HT-29 (cell line): ENCODE measurements at regions not wholly inside any gene's neighbourhood (a gene's known extent, or its start where the extent isn't known, plus 50 kb on each side); places are given as distances from the start of the nearest gene placed in this dataset.
A peak's percentile ranks its signal among the peaks of the same experiment; 100 is the strongest.

Experiments used
- DNase-seq: peaks from one replicate; pipeline ENCODE4 v3.0.0-alpha.2; 2015; ENCODE audit warnings: low spot score

- DNase-seq, result no peak
Observed at GRCh38 chr3:102599819-102600576, 165.2 kb downstream of the ZPLD1 start.

- no peak for DNase-seq
Observed at GRCh38 chr3:102605153-102605552, 170.3 kb downstream of the ZPLD1 start.

- DNase-seq, result no peak
Observed at GRCh38 chr3:102608875-102609274, 174.1 kb downstream of the ZPLD1 start.

- DNase-seq, result no peak
Observed at GRCh38 chr3:102614021-102614569, 179.3 kb downstream of the ZPLD1 start.

- no peak for DNase-seq
Observed at GRCh38 chr3:102614585-102614984, 179.8 kb downstream of the ZPLD1 start.

GRCh38 chr3:102617381-102617780 is 182.6 kb downstream of the ZPLD1 start:
- no peak for DNase-seq

GRCh38 chr3:102619361-102619760 is 184.5 kb downstream of the ZPLD1 start:
- DNase-seq, result no peak

- DNase-seq, result no peak
Observed at GRCh38 chr3:102629943-102630342, 195.1 kb downstream of the ZPLD1 start.

- DNase-seq, result no peak
Observed at GRCh38 chr3:102630531-102630930, 195.7 kb downstream of the ZPLD1 start.

GRCh38 chr3:102643546-102643945 is 208.7 kb downstream of the ZPLD1 start:
- no peak for DNase-seq

GRCh38 chr3:102646557-102646956 is 211.7 kb downstream of the ZPLD1 start:
- DNase-seq, result no peak

GRCh38 chr3:102660653-102661052 is 225.8 kb downstream of the ZPLD1 start:
- DNase-seq, result no peak

GRCh38 chr3:102661707-102662497 is 227.1 kb downstream of the ZPLD1 start:
- DNase-seq, result no peak

GRCh38 chr3:102662498-102662772 is 227.6 kb downstream of the ZPLD1 start:
- DNase-seq, result no peak

- DNase-seq, result no peak
Observed at GRCh38 chr3:102664126-102664525, 229.3 kb downstream of the ZPLD1 start.

GRCh38 chr3:102665183-102665582 is 230.4 kb downstream of the ZPLD1 start:
- DNase-seq, result no peak

- DNase-seq, result no peak
Observed at GRCh38 chr3:102668247-102668646, 233.4 kb downstream of the ZPLD1 start.

GRCh38 chr3:102670986-102671385 is 236.2 kb downstream of the ZPLD1 start:
- no peak for DNase-seq

GRCh38 chr3:102672305-102672704 is 237.5 kb downstream of the ZPLD1 start:
- no peak for DNase-seq

- peak; percentile 81 for DNase-seq
Observed at GRCh38 chr3:102673271-102674115, 238.7 kb downstream of the ZPLD1 start.

- no peak for DNase-seq
Observed at GRCh38 chr3:102674284-102674683, 239.5 kb downstream of the ZPLD1 start.

GRCh38 chr3:102676424-102676823 is 241.6 kb downstream of the ZPLD1 start:
- DNase-seq, result no peak
